Fibroblast of mammary gland (primary cell): ENCODE measurements at regions not wholly inside any gene's neighbourhood (a gene's known extent, or its start where the extent isn't known, plus 50 kb on each side); places are given as distances from the start of the nearest gene placed in this dataset.
"Not testable (repeated sequence)": the region's sequence is repeated elsewhere in the genome, so short reads cannot be mapped to it uniquely, and the experiment has no call there.

Source experiments
- DNase-seq: peaks from one replicate; pipeline ENCODE4 v3.0.0-alpha.2; 2010; ENCODE audit warnings: low read depth
- H3K4me3 ChIP-seq: 2 replicates; pipeline ENCODE4 v1.5.1; 2011; ENCODE audit warnings: low read depth, mild to moderate bottlenecking, low read length, moderate library complexity; ENCODE audit not compliant: control insufficient read depth
- CTCF ChIP-seq: conservative IDR thresholded peaks from 2 replicates; pipeline ENCODE4 v1.5.1; 2011; ENCODE audit warnings: low read depth, low read length, inconsistent platforms; ENCODE audit not compliant: control insufficient read depth, insufficient read depth

GRCh38 chr7:86091369-86091768 lies 552.3 kb upstream of the GRM3 start:
- no peak for DNase-seq
- no peak overlapping the region for H3K4me3 ChIP-seq
- no peak for TF ChIP-seq CTCF

- H3K4me3 ChIP-seq: no peak overlapping the region
- DNase-seq: no peak
- no peak for TF ChIP-seq CTCF
These were observed 554.3 kb upstream of the GRM3 start for GRCh38 chr7:86089455-86089854.

GRCh38 chr7:86064572-86064971 lies 579.1 kb upstream of the GRM3 start:
- not testable (repeated sequence) for H3K4me3 ChIP-seq, DNase-seq

- H3K4me3 ChIP-seq: no peak overlapping the region
- TF ChIP-seq CTCF: no peak
- no peak for DNase-seq
These were observed 585.1 kb upstream of the GRM3 start for GRCh38 chr7:86058649-86059048.

GRCh38 chr7:86050918-86051317 lies 592.8 kb upstream of the GRM3 start:
- no peak for TF ChIP-seq CTCF
- DNase-seq: no peak
- H3K4me3 ChIP-seq: no peak overlapping the region

- DNase-seq: no peak
- TF ChIP-seq CTCF: no peak
- no peak overlapping the region for H3K4me3 ChIP-seq
These were observed 593.8 kb upstream of the GRM3 start for GRCh38 chr7:86049910-86050309.

- H3K4me3 ChIP-seq: not testable (repeated sequence)
These were observed 598.5 kb upstream of the GRM3 start for GRCh38 chr7:86045197-86045596.

GRCh38 chr7:86025807-86026206 lies 617.9 kb upstream of the GRM3 start:
- TF ChIP-seq CTCF: no peak
- no peak overlapping the region for H3K4me3 ChIP-seq
- no peak for DNase-seq

More at GRCh38 chr7:86045197-86045596, 598.5 kb upstream of the GRM3 start:
- DNase-seq: not testable (repeated sequence)
